ENCODE measurements at regions not wholly inside any gene's neighbourhood (a gene's known extent, or its start where the extent isn't known, plus 50 kb on each side); places are given as distances from the start of the nearest gene placed in this dataset.
"Not testable (repeated sequence)": the region's sequence is repeated elsewhere in the genome, so short reads cannot be mapped to it uniquely, and the experiment has no call there.

GRCh38 chr2:190760353-190761150, 111.7 kb downstream of the NAB1 start:
- not testable (repeated sequence) for H3K4me2 ChIP-seq; H3K27me3 Mint-ChIP-seq (ENCODE audit: insufficient read depth, low read depth, poor library complexity); H3K9me2 ChIP-seq (ENCODE audit: insufficient read depth); H3K4me1 ChIP-seq (ENCODE audit: insufficient read depth); H4K20me1 ChIP-seq (replicated peaks; ENCODE audit: insufficient read depth); H3K79me2 ChIP-seq (replicated peaks; ENCODE audit: insufficient read depth); DNase-seq (ENCODE audit: low spot score); ATAC-seq; H3K27me3 ChIP-seq (ENCODE audit: insufficient read depth); H3F3A ChIP-seq (replicated peaks; ENCODE audit: low read depth); H3K27ac ChIP-seq (ENCODE audit: low read depth); H3K9me3 Mint-ChIP-seq; H3K27ac Mint-ChIP-seq; H3K36me3 ChIP-seq (ENCODE audit: insufficient read depth); H3K4me1 Mint-ChIP-seq; H3K4me3 ChIP-seq; H3K4me3 Mint-ChIP-seq; H3K36me3 Mint-ChIP-seq (ENCODE audit: low read depth)
- peak overlapping the region; percentile 54 for H2AFZ ChIP-seq

- H2AFZ ChIP-seq; H3K9me2 ChIP-seq (ENCODE audit: insufficient read depth); H3K27ac Mint-ChIP-seq; H3K27me3 ChIP-seq (ENCODE audit: insufficient read depth); H3K4me1 Mint-ChIP-seq; H3K4me2 ChIP-seq; H3K4me3 ChIP-seq; H3K9me3 Mint-ChIP-seq; ATAC-seq; H3K36me3 Mint-ChIP-seq (ENCODE audit: low read depth); H3K27me3 Mint-ChIP-seq (ENCODE audit: insufficient read depth, low read depth, poor library complexity); H3K36me3 ChIP-seq (ENCODE audit: insufficient read depth); H3F3A ChIP-seq (replicated peaks; ENCODE audit: low read depth); H4K20me1 ChIP-seq (replicated peaks; ENCODE audit: insufficient read depth); H3K79me2 ChIP-seq (replicated peaks; ENCODE audit: insufficient read depth); H3K4me1 ChIP-seq (ENCODE audit: insufficient read depth); DNase-seq (ENCODE audit: low spot score); H3K27ac ChIP-seq (ENCODE audit: low read depth); H3K4me3 Mint-ChIP-seq: not testable (repeated sequence)
These were observed 112.3 kb downstream of the NAB1 start for GRCh38 chr2:190761216-190761615.

- no peak for TF ChIP-seq ZNF114 (CRISPR knock-in tag; IDR thresholded peaks at IDR 0.05)
- TF ChIP-seq JUNB (IDR thresholded peaks at IDR 0.05; ENCODE audit: unreplicated experiment) = no peak
- no peak for TF ChIP-seq EZH2 (IDR thresholded peaks at IDR 0.05; ENCODE audit: low read depth, unreplicated experiment)
- no peak for TF ChIP-seq EZH2phosphoT487 (IDR thresholded peaks at IDR 0.05; ENCODE audit: unreplicated experiment)
- TF ChIP-seq ETS1 (IDR thresholded peaks at IDR 0.05) = no peak
- no peak for TF ChIP-seq ZNF331 (CRISPR knock-in tag; IDR thresholded peaks at IDR 0.05; ENCODE audit: low read depth)
- TF ChIP-seq NANOG (IDR thresholded peaks at IDR 0.05; ENCODE audit: borderline replicate concordance) = no peak
- DNase-seq (ENCODE audit: low spot score) (no peak), ATAC-seq (no peak)
- H3F3A ChIP-seq (replicated peaks; ENCODE audit: low read depth) = no peaks in the 10 kb centered on the region
- H3K4me3 Mint-ChIP-seq = no peak overlapping the region
- H3K79me2 ChIP-seq (replicated peaks; ENCODE audit: insufficient read depth) = no peaks in the 10 kb centered on the region
- no peaks in the 10 kb centered on the region for H3K27me3 Mint-ChIP-seq (ENCODE audit: insufficient read depth, low read depth, poor library complexity)
- H3K9me3 Mint-ChIP-seq = peaks cover 9% of the 10 kb centered on the region; the same call in 1 of the 3 replicates
- no peak overlapping the region for H2AFZ ChIP-seq
- H3K4me3 ChIP-seq = no peak overlapping the region
- no peak overlapping the region for H3K27ac ChIP-seq (ENCODE audit: low read depth)
- H3K9me2 ChIP-seq (ENCODE audit: insufficient read depth) = no peaks in the 10 kb centered on the region
- no peak overlapping the region for H3K27ac Mint-ChIP-seq
- no peaks in the 10 kb centered on the region for H4K20me1 ChIP-seq (replicated peaks; ENCODE audit: insufficient read depth)
- no peaks in the 10 kb centered on the region for H3K36me3 ChIP-seq (ENCODE audit: insufficient read depth)
- peaks cover 2% of the 10 kb centered on the region; the same call in 2 of the 3 replicates for H3K4me1 Mint-ChIP-seq
- no peak overlapping the region for H3K4me2 ChIP-seq
- H3K4me1 ChIP-seq (ENCODE audit: insufficient read depth) = no peaks in the 10 kb centered on the region
- H3K27me3 ChIP-seq (ENCODE audit: insufficient read depth) = no peaks in the 10 kb centered on the region
- H3K36me3 Mint-ChIP-seq (ENCODE audit: low read depth) = no peaks in the 10 kb centered on the region
These were observed 113.7 kb downstream of the NAB1 start for GRCh38 chr2:190762566-190762965.

Measured in GM23338 (cell line).